Panc1 (cell line): ENCODE measurements at regions not wholly inside any gene's neighbourhood (a gene's known extent, or its start where the extent isn't known, plus 50 kb on each side); places are given as distances from the start of the nearest gene placed in this dataset.

ENCODE experiments used
- ATAC-seq: fragments of 200-7000 bp; cut with Tn5 transposase; 2 replicates; pipeline ENCODE4 v1.9.1; 2020; ENCODE audit warnings: mild to moderate bottlenecking, moderate library complexity
- BruUV-seq: library from RNA; stranded (reverse); fragments of 400-500 nt; replicated peaks from 2 replicates; lab custom pipeline; 2021; lab: Mats Ljungman, UMichigan
- CTCF ChIA-PET: fragments of 300-600 bp; sonication (Branson Sonifier 250); formaldehyde crosslinking; loops from one replicate; lab custom pipeline; 2022; ENCODE audit warnings: antibody characterized with exemption; lab: Charles Lee
- POLR2A ChIA-PET: fragments of 300-600 bp; sonication (Branson Sonifier 250); formaldehyde crosslinking; loops from one replicate; lab custom pipeline; 2022; ENCODE audit warnings: antibody characterized with exemption; lab: Charles Lee
- DNase-seq: peaks from one replicate; pipeline ENCODE4 v3.0.0-alpha.2; 2010; ENCODE audit warnings: low read depth, low spot score
- H3K27ac ChIP-seq: 2 replicates; pipeline ENCODE4 v1.5.1; 2011; ENCODE audit warnings: mild to moderate bottlenecking, low read length, inconsistent platforms
- H3K27me3 ChIP-seq: fragments of 200-500 bp; sonication (Bioruptor generic); 2 replicates; pipeline ENCODE4 v1.6.0; 2014; ENCODE audit warnings: low read length, inconsistent platforms; ENCODE audit not compliant: control insufficient read depth, insufficient read depth
- H3K36me3 ChIP-seq: fragments of 200-500 bp; sonication (Bioruptor generic); 2 replicates; pipeline ENCODE4 v1.5.1; 2014; ENCODE audit warnings: inconsistent platforms, mild to moderate bottlenecking, low read length, moderate library complexity; ENCODE audit not compliant: control insufficient read depth, insufficient read depth
- H3K4me1 ChIP-seq: 2 replicates; pipeline ENCODE4 v1.5.1; 2011; ENCODE audit warnings: inconsistent platforms, mild to moderate bottlenecking, low read length, moderate library complexity; ENCODE audit not compliant: control insufficient read depth, insufficient read depth
- H3K4me3 ChIP-seq, 2 experiments: 2 replicates each; pipeline ENCODE4 v1.5.1; 2011 to 2012; ENCODE audit warnings: low read depth in 2 of 2, low read length in 2 of 2, mild to moderate bottlenecking in 2 of 2, inconsistent platforms in 1 of 2, moderate library complexity in 1 of 2
- H3K9me3 ChIP-seq: fragments of 200-500 bp; sonication (Bioruptor generic); 2 replicates; pipeline ENCODE4 v1.5.1; 2014; ENCODE audit warnings: low read depth, mild to moderate bottlenecking, inconsistent platforms, low read length, moderate library complexity; ENCODE audit not compliant: control insufficient read depth, insufficient read depth
- CTCF ChIP-seq: fragments of 450-650 bp; IDR thresholded peaks from 2 replicates; pipeline ENCODE4 v1.5.1; 2017; ENCODE audit warnings: mild to moderate bottlenecking
- POLR2AphosphoS5 ChIP-seq: IDR thresholded peaks from 2 replicates; pipeline ENCODE4 v1.6.1; 2012; ENCODE audit warnings: mild to moderate bottlenecking, low read depth, low read length, moderate library complexity
- REST ChIP-seq, 2 experiments: IDR thresholded peaks; 2 replicates each; pipeline ENCODE4 v1.6.1; 2011 to 2012; ENCODE audit warnings: low read depth in 2 of 2, control low read depth in 1 of 2, low read length in 1 of 2, mild to moderate bottlenecking in 1 of 2, moderate library complexity in 1 of 2; ENCODE audit not compliant: insufficient read depth in 1 of 2
- SIN3A ChIP-seq: IDR thresholded peaks from 2 replicates; pipeline ENCODE4 v1.6.1; 2012; ENCODE audit warnings: low read depth, mild to moderate bottlenecking, low read length, moderate library complexity, borderline replicate concordance; ENCODE audit not compliant: insufficient read depth
- TCF7L2 ChIP-seq: IDR thresholded peaks from 2 replicates; pipeline ENCODE4 v1.6.1; 2011; ENCODE audit warnings: mild to moderate bottlenecking, low read depth, low read length, inconsistent platforms
- in situ Hi-C: cut with HindIII; loops from 2 replicates; pipeline ENCODE4 v1.10.0; 2016; ENCODE audit warnings: low sequenced_read_pairs, low pct_unique_long_range_greater_than_20kb
- intact Hi-C: fragments of 100-400 bp; cut with micrococcal nuclease; formaldehyde crosslinking; loops from one replicate; pipeline ENCODE4 v1.10.0; 2022; ENCODE audit not compliant: unreplicated experiment

GRCh38 chr7:118477036-118477435 is 252.5 kb downstream of the ANKRD7 start:
- BruUV-seq, result no TSS peak
- Histone ChIP-seq H3K27me3 (no peaks in the 10 kb centered on the region), H3K4me1 (no peaks in the 10 kb centered on the region), H3K9me3 (no peaks in the 10 kb centered on the region), H3K4me3 (no peak overlapping the region), H3K36me3 (no peaks in the 10 kb centered on the region), H3K27ac (no peak overlapping the region)
- ATAC-seq, result no peak
- ChIA-PET CTCF (no interaction called here), POLR2A (no interaction called here)
- TF ChIP-seq REST (IDR thresholded peaks at IDR 0.05; ENCODE audit: insufficient read depth in 1 of 2, low read depth in 2 of 2, low read length in 1 of 2), result no peak
- TF ChIP-seq TCF7L2, result no peak
- no peak for TF ChIP-seq SIN3A
- TF ChIP-seq POLR2AphosphoS5, result no peak
- TF ChIP-seq CTCF, result no peak
- no peak for DNase-seq
- intact Hi-C loops (no loop called here), in situ Hi-C loops (no loop called here)

- no peaks in the 10 kb centered on the region for H3K36me3 ChIP-seq
- ChIA-PET POLR2A (no interaction called here), CTCF (no interaction called here)
- no peak for DNase-seq
- TF ChIP-seq TCF7L2 (no peak), CTCF (no peak), REST (IDR thresholded peaks at IDR 0.05; ENCODE audit: insufficient read depth in 1 of 2, low read depth in 2 of 2, low read length in 1 of 2) (no peak), SIN3A (no peak)
- BruUV-seq, result no TSS peak
- in situ Hi-C loops, result no loop called here
- H3K27me3 ChIP-seq, result no peaks in the 10 kb centered on the region
- no peaks in the 10 kb centered on the region for H3K4me1 ChIP-seq
- H3K9me3 ChIP-seq, result no peaks in the 10 kb centered on the region
- no peak overlapping the region for H3K4me3 ChIP-seq
- H3K27ac ChIP-seq, result no peak overlapping the region
- no peak for ATAC-seq
- intact Hi-C loops, result no loop called here
These were observed 253.7 kb downstream of the ANKRD7 start for GRCh38 chr7:118478236-118478635.
